ENCODE measurements at regions not wholly inside any gene's neighbourhood (a gene's known extent, or its start where the extent isn't known, plus 50 kb on each side); places are given as distances from the start of the nearest gene placed in this dataset.

- no peaks in the 10 kb centered on the region for H3K79me2 ChIP-seq (replicated peaks; ENCODE audit: insufficient read depth)
- peaks cover 19% of the 10 kb centered on the region for H3K4me1 Mint-ChIP-seq
- H3K27ac Mint-ChIP-seq: no peak overlapping the region
- H3K4me3 Mint-ChIP-seq: no peak overlapping the region
- H3K27ac ChIP-seq (ENCODE audit: low read depth): no peak overlapping the region
- no peaks in the 10 kb centered on the region for H3F3A ChIP-seq (replicated peaks; ENCODE audit: low read depth)
- no peaks in the 10 kb centered on the region; the same call in 2 of the 3 replicates for H3K36me3 Mint-ChIP-seq (ENCODE audit: low read depth)
- TF ChIP-seq NANOG (IDR thresholded peaks at IDR 0.05; ENCODE audit: borderline replicate concordance): no peak
- TF ChIP-seq POLR2AphosphoS5 (IDR thresholded peaks at IDR 0.05; ENCODE audit: low read depth): no peak
- TF ChIP-seq ZNF331 (CRISPR knock-in tag; IDR thresholded peaks at IDR 0.05; ENCODE audit: low read depth): no peak
- TF ChIP-seq STAT1 (IDR thresholded peaks at IDR 0.05; ENCODE audit: unreplicated experiment): no peak
- no peak for TF ChIP-seq ZNF462 (CRISPR knock-in tag; IDR thresholded peaks at IDR 0.05)
- no peak for TF ChIP-seq EZH2phosphoT487 (IDR thresholded peaks at IDR 0.05; ENCODE audit: unreplicated experiment)
- no peak for TF ChIP-seq ZNF114 (CRISPR knock-in tag; IDR thresholded peaks at IDR 0.05)
- TF ChIP-seq CTCF (conservative IDR thresholded peaks at IDR 0.05; ENCODE audit: low read depth in 2 of 2): no peak
- no peak for TF ChIP-seq REST (IDR thresholded peaks at IDR 0.05; ENCODE audit: unreplicated experiment)
- TF ChIP-seq JUNB (IDR thresholded peaks at IDR 0.05; ENCODE audit: unreplicated experiment): no peak
- TF ChIP-seq CREB1 (CRISPR knock-in tag; IDR thresholded peaks at IDR 0.05; ENCODE audit: low read depth): no peak
- H3K4me1 ChIP-seq (ENCODE audit: insufficient read depth): no peaks in the 10 kb centered on the region
- ATAC-seq: no peak
- H4K20me1 ChIP-seq (replicated peaks; ENCODE audit: insufficient read depth): no peaks in the 10 kb centered on the region
- no peak overlapping the region for H3K4me2 ChIP-seq
- no peak overlapping the region for H2AFZ ChIP-seq
- no peaks in the 10 kb centered on the region for H3K9me2 ChIP-seq (ENCODE audit: insufficient read depth)
- H3K36me3 ChIP-seq (ENCODE audit: insufficient read depth): no peaks in the 10 kb centered on the region
- H3K27me3 ChIP-seq (ENCODE audit: insufficient read depth): no peaks in the 10 kb centered on the region
- no peak for DNase-seq (ENCODE audit: low spot score)
- peaks cover 5% of the 10 kb centered on the region; the same call in 1 of the 3 replicates for H3K9me3 Mint-ChIP-seq
- H3K4me3 ChIP-seq: no peak overlapping the region
- H3K27me3 Mint-ChIP-seq (ENCODE audit: insufficient read depth, low read depth, poor library complexity): peaks cover 11% of the 10 kb centered on the region
These were observed 335.4 kb downstream of the BRD1 start for GRCh38 chr22:49492308-49492707.

Measured in GM23338 (cell line).